MCF 10A (cell line): ENCODE measurements at regions not wholly inside any gene's neighbourhood (a gene's known extent, or its start where the extent isn't known, plus 50 kb on each side); places are given as distances from the start of the nearest gene placed in this dataset.
A peak's percentile ranks its signal among the peaks of the same experiment; 100 is the strongest.

Experiments
- BruUV-seq: library from RNA; stranded (reverse); fragments of 400-500 nt; replicated peaks from 2 replicates; lab custom pipeline; 2021; lab: Mats Ljungman, UMichigan
- CTCF ChIA-PET: fragments of 300-600 bp; sonication (Branson Sonifier 250); formaldehyde crosslinking; extraction: SDS; loops from one replicate; lab custom pipeline; 2021; ENCODE audit warnings: antibody characterized with exemption, inconsistent platforms; lab: Yijun Ruan, JAX
- POLR2A ChIA-PET: fragments of 300-600, 350-650 bp; sonication (Branson Sonifier 250); formaldehyde crosslinking; extraction: SDS; loops from one replicate; lab custom pipeline; 2020; ENCODE audit warnings: antibody characterized with exemption, inconsistent platforms; lab: Yijun Ruan, JAX
- DNase-seq: peaks from one replicate; pipeline ENCODE4 v3.0.0-alpha.2; 2018; ENCODE audit not compliant: unreplicated experiment
- H3K27ac Mint-ChIP-seq: one replicate; pipeline ENCODE4 v1.8.0; 2022; ENCODE audit warnings: mild to moderate bottlenecking, low read depth, mixed read lengths; ENCODE audit not compliant: unreplicated experiment
- H3K27me3 Mint-ChIP-seq: one replicate; pipeline ENCODE4 v1.8.0; 2022; ENCODE audit warnings: mixed read lengths; ENCODE audit not compliant: insufficient read depth, unreplicated experiment
- H3K36me3 Mint-ChIP-seq: one replicate; pipeline ENCODE4 v1.8.0; 2022; ENCODE audit warnings: mild to moderate bottlenecking, moderate library complexity, mixed read lengths; ENCODE audit not compliant: insufficient read depth, unreplicated experiment
- H3K4me1 Mint-ChIP-seq: one replicate; pipeline ENCODE4 v1.8.0; 2022; ENCODE audit warnings: mixed read lengths; ENCODE audit not compliant: insufficient read depth, unreplicated experiment
- H3K4me3 Mint-ChIP-seq: one replicate; pipeline ENCODE4 v1.8.0; 2022; ENCODE audit warnings: mild to moderate bottlenecking, moderate library complexity, mixed read lengths; ENCODE audit not compliant: unreplicated experiment
- H3K9me3 Mint-ChIP-seq: one replicate; pipeline ENCODE4 v1.8.0; 2022; ENCODE audit warnings: mixed read lengths; ENCODE audit not compliant: unreplicated experiment
- intact Hi-C: fragments of 100-400 bp; cut with micrococcal nuclease; formaldehyde crosslinking; loops from 2 replicates; pipeline ENCODE4 v1.14.1; 2022
- TF ChIP-seq, protein P1 (sequence below): fragments of 200-600 bp; IDR thresholded peaks from one replicate; pipeline ENCODE4 v1.8.0; 2022; ENCODE audit warnings: antibody characterized with exemption, mild to moderate bottlenecking; ENCODE audit not compliant: unreplicated experiment

DNA sequence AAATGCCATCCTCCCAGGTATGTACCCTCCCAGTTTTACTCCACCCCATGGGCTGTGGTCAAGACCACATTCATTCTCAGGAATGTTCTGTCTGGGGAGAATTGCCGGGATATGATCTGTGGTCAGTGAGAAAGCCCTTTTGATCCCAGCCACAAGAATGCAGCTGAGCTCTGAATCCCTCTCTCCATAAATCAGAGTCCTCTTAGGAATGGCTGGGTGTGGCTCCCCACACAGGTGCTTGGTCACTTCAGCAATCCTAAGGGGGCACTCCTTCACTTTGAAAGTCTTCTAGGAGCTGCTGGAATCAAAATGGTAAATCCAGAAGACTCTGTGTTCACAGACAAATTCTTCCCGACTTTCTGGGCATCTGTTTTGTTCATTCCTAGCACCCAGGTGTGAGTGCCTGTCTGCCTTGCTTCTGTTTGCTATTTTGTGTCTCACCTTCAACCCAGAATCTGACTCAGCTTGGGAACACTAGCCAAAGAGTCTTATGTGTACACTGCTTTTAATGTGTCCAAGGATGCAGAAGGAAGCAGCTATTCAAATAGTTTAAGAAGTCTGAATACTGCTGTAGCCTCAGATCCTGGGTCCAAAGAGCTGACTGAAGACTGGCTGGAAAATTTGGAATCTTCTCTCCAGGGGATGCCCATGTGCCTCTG, 144.6 kb upstream of the CDKN3 start:
- Mint-ChIP-seq H3K36me3 (no peaks in the 10 kb centered on the region), H3K4me3 (no peak overlapping the region), H3K4me1 (peaks cover 45% of the 10 kb centered on the region), H3K27me3 (no peaks in the 10 kb centered on the region), H3K27ac (peak overlapping the region; percentile 92), H3K9me3 (no peaks in the 10 kb centered on the region)
- TF ChIP-seq, protein P1, sequence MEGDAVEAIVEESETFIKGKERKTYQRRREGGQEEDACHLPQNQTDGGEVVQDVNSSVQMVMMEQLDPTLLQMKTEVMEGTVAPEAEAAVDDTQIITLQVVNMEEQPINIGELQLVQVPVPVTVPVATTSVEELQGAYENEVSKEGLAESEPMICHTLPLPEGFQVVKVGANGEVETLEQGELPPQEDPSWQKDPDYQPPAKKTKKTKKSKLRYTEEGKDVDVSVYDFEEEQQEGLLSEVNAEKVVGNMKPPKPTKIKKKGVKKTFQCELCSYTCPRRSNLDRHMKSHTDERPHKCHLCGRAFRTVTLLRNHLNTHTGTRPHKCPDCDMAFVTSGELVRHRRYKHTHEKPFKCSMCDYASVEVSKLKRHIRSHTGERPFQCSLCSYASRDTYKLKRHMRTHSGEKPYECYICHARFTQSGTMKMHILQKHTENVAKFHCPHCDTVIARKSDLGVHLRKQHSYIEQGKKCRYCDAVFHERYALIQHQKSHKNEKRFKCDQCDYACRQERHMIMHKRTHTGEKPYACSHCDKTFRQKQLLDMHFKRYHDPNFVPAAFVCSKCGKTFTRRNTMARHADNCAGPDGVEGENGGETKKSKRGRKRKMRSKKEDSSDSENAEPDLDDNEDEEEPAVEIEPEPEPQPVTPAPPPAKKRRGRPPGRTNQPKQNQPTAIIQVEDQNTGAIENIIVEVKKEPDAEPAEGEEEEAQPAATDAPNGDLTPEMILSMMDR, result no peak
- POLR2A ChIA-PET, result interaction anchor here (0.5 to 1.9 kb wide), 15 partner anchors 8 to 862 kb away, joined by 3 to 11 read pairs (median 4); no protein-coding TSS in a partner anchor
- peak; percentile 63 for DNase-seq
- CTCF ChIA-PET, result interaction anchor here (0.5 to 1.8 kb wide), 8 partner anchors 21 to 714 kb away, joined by 3 to 6 read pairs (median 4); no protein-coding TSS in a partner anchor
- no TSS peak for BruUV-seq
- intact Hi-C loops, result loop anchor here (1.0 to 10.0 kb wide), 3 partner anchors 41 to 77 kb away; no protein-coding TSS in a partner anchor

DNA sequence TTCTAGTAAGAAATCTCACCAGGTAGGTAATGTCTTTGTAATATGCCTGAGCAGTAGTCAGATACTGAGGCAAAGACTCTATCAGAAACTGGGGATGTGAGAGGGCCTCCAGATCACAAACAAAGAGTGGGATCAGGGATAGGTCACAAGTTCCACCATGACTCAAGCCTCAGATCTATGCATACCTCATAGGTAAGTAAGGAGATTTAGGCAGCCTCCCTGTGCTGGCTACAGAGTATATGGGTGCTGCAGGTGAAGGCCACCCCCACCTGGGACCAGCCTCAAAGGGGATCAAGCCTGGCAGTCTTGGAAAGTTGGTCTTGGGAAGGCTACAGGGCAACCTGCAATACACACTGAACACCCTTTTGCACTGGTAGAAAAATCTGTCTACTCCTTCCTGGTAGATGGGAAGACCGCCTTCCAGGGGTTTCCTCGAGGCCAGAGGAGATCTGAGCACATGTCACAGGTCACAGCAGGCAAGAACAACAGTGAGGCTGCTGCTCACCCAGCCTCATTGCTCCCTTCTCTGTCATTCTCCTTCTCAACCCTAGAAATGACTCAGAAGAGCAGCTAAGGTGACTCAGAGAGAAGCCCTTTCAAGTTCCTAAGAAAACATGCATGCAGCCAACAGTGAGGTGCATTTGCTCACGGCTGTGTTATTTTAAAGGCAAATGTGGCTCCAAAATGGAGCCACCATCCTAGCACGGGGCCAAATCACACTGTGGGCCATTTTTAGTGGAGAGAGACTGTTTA, 143.4 kb upstream of the CDKN3 start:
- CTCF ChIA-PET, result interaction anchor here (0.5 to 1.8 kb wide), 4 partner anchors 59 to 171 kb away, joined by 3 to 6 read pairs (median 6); no protein-coding TSS in a partner anchor
- BruUV-seq, result no TSS peak
- Mint-ChIP-seq H3K4me1 (peaks cover 45% of the 10 kb centered on the region), H3K27ac (peak overlapping the region; percentile 92), H3K36me3 (no peaks in the 10 kb centered on the region), H3K4me3 (no peak overlapping the region), H3K9me3 (no peaks in the 10 kb centered on the region), H3K27me3 (no peaks in the 10 kb centered on the region)
- peak; percentile 92 for DNase-seq
- TF ChIP-seq, protein P1, result no peak
- POLR2A ChIA-PET, result interaction anchor here (0.6 to 1.9 kb wide), 9 partner anchors 11 to 1021 kb away, joined by 3 to 8 read pairs (median 3); no protein-coding TSS in a partner anchor
- intact Hi-C loops, result loop anchor here (1.0 to 10.0 kb wide), 2 partner anchors 59 to 69 kb away; no protein-coding TSS in a partner anchor

DNA sequence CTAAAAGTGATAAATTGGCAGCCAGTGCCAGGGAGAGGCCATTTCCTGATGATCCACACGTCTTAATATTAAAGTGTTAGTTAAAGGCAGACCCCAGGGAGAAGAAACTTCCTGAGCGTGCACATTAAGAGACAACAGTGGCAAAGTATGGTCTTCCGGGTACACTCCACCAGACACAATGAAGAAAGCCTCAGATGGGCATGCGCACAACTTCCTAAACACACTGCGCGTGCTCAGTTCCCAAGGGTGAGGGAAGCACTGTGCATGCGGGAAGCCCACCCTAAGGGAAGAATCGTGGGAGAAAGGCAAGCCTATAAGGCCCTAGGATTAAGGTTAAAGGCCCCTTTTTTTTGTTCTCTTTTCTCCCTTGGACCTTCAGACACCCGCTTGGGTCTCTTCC, 140.7 kb upstream of the CDKN3 start:
- Mint-ChIP-seq H3K4me3 (no peak overlapping the region), H3K9me3 (no peaks in the 10 kb centered on the region), H3K4me1 (peaks cover 40% of the 10 kb centered on the region), H3K27ac (no peak overlapping the region), H3K27me3 (no peaks in the 10 kb centered on the region), H3K36me3 (no peaks in the 10 kb centered on the region)
- intact Hi-C loops, result loop anchor here (10.0 kb wide), 1 partner anchor 71 kb away; no protein-coding TSS in a partner anchor
- BruUV-seq, result no TSS peak
- CTCF ChIA-PET, result no interaction called here
- no peak for DNase-seq
- POLR2A ChIA-PET, result no interaction called here
- TF ChIP-seq, protein P1, result no peak

DNA sequence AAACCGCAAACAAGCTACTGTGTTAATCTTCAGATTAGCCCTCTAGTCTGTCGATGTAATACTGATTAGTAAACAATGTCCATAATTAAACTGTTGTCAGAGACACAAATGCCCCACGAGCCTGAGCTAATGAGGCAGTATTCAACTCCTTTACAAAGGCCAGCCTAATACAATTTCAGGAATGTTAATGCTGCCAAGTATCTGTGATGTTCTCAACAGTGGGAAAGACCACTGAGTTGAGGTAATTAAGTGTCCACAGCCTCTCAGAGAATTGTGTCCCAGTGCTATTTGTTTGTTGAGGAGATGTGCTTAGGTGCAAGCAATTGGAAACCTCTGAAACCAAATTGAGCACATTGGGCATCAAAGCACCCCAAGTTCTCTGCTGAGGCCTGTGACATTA, 139.4 kb upstream of the CDKN3 start:
- Mint-ChIP-seq H3K4me1 (peaks cover 27% of the 10 kb centered on the region), H3K27me3 (no peaks in the 10 kb centered on the region), H3K27ac (no peak overlapping the region), H3K9me3 (no peaks in the 10 kb centered on the region), H3K4me3 (no peak overlapping the region), H3K36me3 (no peaks in the 10 kb centered on the region)
- POLR2A ChIA-PET, result interaction anchor here (0.8 kb wide), 1 partner anchor 16 kb away, joined by 3 read pairs; no protein-coding TSS in a partner anchor
- CTCF ChIA-PET, result no interaction called here
- DNase-seq, result no peak
- intact Hi-C loops, result loop anchor here (10.0 kb wide), 1 partner anchor 73 kb away; no protein-coding TSS in a partner anchor
- TF ChIP-seq, protein P1, result no peak
- no TSS peak for BruUV-seq
